CD14-positive monocyte (primary cell): ENCODE measurements at regions not wholly inside any gene's neighbourhood (a gene's known extent, or its start where the extent isn't known, plus 50 kb on each side); places are given as distances from the start of the nearest gene placed in this dataset.

Experiments used
- DNase-seq, 3 donors: peaks; one replicate each; pipeline ENCODE4 v3.0.0-alpha.2; 2011 to 2022
- H2AFZ ChIP-seq: 2 replicates; pipeline ENCODE4 v1.6.0; 2012; ENCODE audit warnings: mild to moderate bottlenecking, low read depth, low read length, inconsistent platforms; ENCODE audit not compliant: insufficient read depth, poor library complexity, severe bottlenecking
- H3K27ac ChIP-seq, 2 donors: 1 replicate in 1 of 2; 2 replicates in 1 of 2; pipeline ENCODE4 v1.5.1; 2012 to 2013; ENCODE audit warnings: low read length in 2 of 2, control low read depth in 1 of 2, inconsistent platforms in 1 of 2, low read depth in 1 of 2, mild to moderate bottlenecking in 1 of 2
- H3K27me3 ChIP-seq, 2 donors: one replicate each; pipeline versions ENCODE4 v1.6.0 to v1.6.1; 2011 to 2013; ENCODE audit warnings: low read length in 2 of 2; ENCODE audit not compliant: control insufficient read depth in 2 of 2, insufficient read depth in 2 of 2
- H3K36me3 ChIP-seq, 2 donors: replicated peaks in 1 of 2; 1 replicate in 1 of 2; 2 replicates in 1 of 2; pipeline versions ENCODE4 v1.5.1 to v1.6.1; 2012 to 2013; ENCODE audit warnings: low read length in 2 of 2, control low read depth in 1 of 2, inconsistent platforms in 1 of 2, mild to moderate bottlenecking in 1 of 2; ENCODE audit not compliant: insufficient read depth in 2 of 2, control insufficient read depth in 1 of 2
- H3K4me1 ChIP-seq, 2 donors: 1 replicate in 1 of 2; 2 replicates in 1 of 2; pipeline versions ENCODE4 v1.5.1 to v1.6.1; 2012 to 2013; ENCODE audit warnings: low read length in 2 of 2, control low read depth in 1 of 2, inconsistent platforms in 1 of 2, mild to moderate bottlenecking in 1 of 2, moderate library complexity in 1 of 2; ENCODE audit not compliant: insufficient read depth in 2 of 2, control insufficient read depth in 1 of 2
- H3K4me2 ChIP-seq: replicated peaks from 2 replicates; pipeline ENCODE3; 2012; ENCODE audit warnings: low read length, moderate library complexity, mild to moderate bottlenecking; ENCODE audit not compliant: poor library complexity, severe bottlenecking; ENCODE audit errors: extremely low read depth
- H3K4me3 ChIP-seq, 3 experiments: fragments of 200-600 bp in 1 of 3; sonication (generic) in 1 of 3; replicated peaks in 1 of 3; 1 replicate in 2 of 3; 2 replicates in 1 of 3; pipeline ENCODE4 v1.5.1; 2011 to 2013; ENCODE audit warnings: low read length in 3 of 3, mild to moderate bottlenecking in 3 of 3, control low read depth in 2 of 3, low read depth in 2 of 3, inconsistent platforms in 1 of 3, moderate library complexity in 1 of 3
- H3K79me2 ChIP-seq: 2 replicates; pipeline ENCODE4 v1.6.0; 2012; ENCODE audit warnings: mild to moderate bottlenecking, control low read depth, inconsistent platforms, low read length, moderate library complexity; ENCODE audit not compliant: insufficient read depth
- H3K9ac ChIP-seq: 2 replicates; pipeline ENCODE4 v1.6.0; 2017; ENCODE audit warnings: low read length, mild to moderate bottlenecking; ENCODE audit not compliant: insufficient read depth, poor library complexity, severe bottlenecking
- H3K9me3 ChIP-seq, 2 donors: replicated peaks in 1 of 2; 1 replicate in 1 of 2; 2 replicates in 1 of 2; pipeline versions ENCODE4 v1.5.1 to v1.6.1; 2012 to 2013; ENCODE audit warnings: low read length in 2 of 2, control low read depth in 1 of 2; ENCODE audit not compliant: control insufficient read depth in 1 of 2, insufficient read depth in 1 of 2
- H4K20me1 ChIP-seq: 2 replicates; pipeline ENCODE4 v1.6.0; 2012; ENCODE audit warnings: mild to moderate bottlenecking, low read length, control low read depth, moderate library complexity; ENCODE audit not compliant: insufficient read depth
- H3K27ac Mint-ChIP-seq, 7 donors: one replicate each; pipeline ENCODE4 v1.8.0; 2020; ENCODE audit warnings: mild to moderate bottlenecking in 7 of 7, mixed read lengths in 7 of 7, moderate library complexity in 6 of 7, inconsistent platforms in 2 of 7
- H3K27me3 Mint-ChIP-seq, 3 donors: one replicate each; pipeline ENCODE4 v1.8.0; 2021 to 2022; ENCODE audit warnings: low read depth in 3 of 3, mild to moderate bottlenecking in 3 of 3, mixed read lengths in 3 of 3, moderate library complexity in 3 of 3, inconsistent platforms in 1 of 3
- H3K36me3 Mint-ChIP-seq, 2 donors: one replicate each; pipeline ENCODE4 v1.8.0; 2020; ENCODE audit warnings: mixed read lengths in 2 of 2, inconsistent platforms in 1 of 2, mild to moderate bottlenecking in 1 of 2
- H3K4me1 Mint-ChIP-seq: one replicate; pipeline ENCODE4 v1.8.0; 2020; ENCODE audit warnings: mild to moderate bottlenecking, mixed read lengths
- H3K4me3 Mint-ChIP-seq, 2 donors: one replicate each; pipeline ENCODE4 v1.8.0; 2020; ENCODE audit warnings: mild to moderate bottlenecking in 2 of 2, mixed read lengths in 2 of 2, moderate library complexity in 1 of 2
- H3K9me3 Mint-ChIP-seq, 7 donors: one replicate each; pipeline ENCODE4 v1.8.0; 2020 to 2022; ENCODE audit warnings: mixed read lengths in 7 of 7, mild to moderate bottlenecking in 6 of 7, moderate library complexity in 6 of 7, inconsistent platforms in 2 of 7
- WGBS: methylation state at CpG from one replicate; pipeline ENCODE4 v1.1.5; 2013; ENCODE audit warnings: missing lambda C conversion rate; ENCODE audit not compliant: insufficient coverage; 5-methylcytosine and 5-hydroxymethylcytosine counted together
- intact Hi-C, 2 donors: fragments of 100-400 bp; cut with micrococcal nuclease; formaldehyde crosslinking; loops; one replicate each; pipeline versions ENCODE4 v1.15.0 to v1.15.1; 2023
- TF ChIP-seq, protein P1 (sequence below): fragments of 200-600 bp; IDR thresholded peaks from one replicate; pipeline ENCODE4 v1.8.0; 2022; ENCODE audit warnings: antibody characterized with exemption, mild to moderate bottlenecking

- no peaks in the 10 kb centered on the region for H3K79me2 ChIP-seq
- Mint-ChIP-seq H3K27ac (no peak overlapping the region), H3K4me1 (no peaks in the 10 kb centered on the region), H3K36me3 (no peaks in the 10 kb centered on the region), H3K4me3 (no peak overlapping the region), H3K27me3 (no peaks in the 10 kb centered on the region), H3K9me3 (peaks cover 0 to 12% (median 4%) of the 10 kb centered on the region in 7 donors)
- no peak overlapping the region for H2AFZ ChIP-seq
- peaks cover 9 to 16% of the 10 kb centered on the region in 2 donors for H3K9me3 ChIP-seq
- no peak overlapping the region for H3K4me2 ChIP-seq
- WGBS = no CpG with 5 or more reads among the region's 1 CpG
- intact Hi-C loops = no loop called here
- no peak overlapping the region for H3K4me3 ChIP-seq
- no peak overlapping the region for H3K27ac ChIP-seq
- H3K27me3 ChIP-seq = no peaks in the 10 kb centered on the region
- no peak for DNase-seq
- TF ChIP-seq, protein P1, sequence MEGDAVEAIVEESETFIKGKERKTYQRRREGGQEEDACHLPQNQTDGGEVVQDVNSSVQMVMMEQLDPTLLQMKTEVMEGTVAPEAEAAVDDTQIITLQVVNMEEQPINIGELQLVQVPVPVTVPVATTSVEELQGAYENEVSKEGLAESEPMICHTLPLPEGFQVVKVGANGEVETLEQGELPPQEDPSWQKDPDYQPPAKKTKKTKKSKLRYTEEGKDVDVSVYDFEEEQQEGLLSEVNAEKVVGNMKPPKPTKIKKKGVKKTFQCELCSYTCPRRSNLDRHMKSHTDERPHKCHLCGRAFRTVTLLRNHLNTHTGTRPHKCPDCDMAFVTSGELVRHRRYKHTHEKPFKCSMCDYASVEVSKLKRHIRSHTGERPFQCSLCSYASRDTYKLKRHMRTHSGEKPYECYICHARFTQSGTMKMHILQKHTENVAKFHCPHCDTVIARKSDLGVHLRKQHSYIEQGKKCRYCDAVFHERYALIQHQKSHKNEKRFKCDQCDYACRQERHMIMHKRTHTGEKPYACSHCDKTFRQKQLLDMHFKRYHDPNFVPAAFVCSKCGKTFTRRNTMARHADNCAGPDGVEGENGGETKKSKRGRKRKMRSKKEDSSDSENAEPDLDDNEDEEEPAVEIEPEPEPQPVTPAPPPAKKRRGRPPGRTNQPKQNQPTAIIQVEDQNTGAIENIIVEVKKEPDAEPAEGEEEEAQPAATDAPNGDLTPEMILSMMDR = no peak
- no peaks in the 10 kb centered on the region for H3K4me1 ChIP-seq
- H3K9ac ChIP-seq = no peak overlapping the region
- no peaks in the 10 kb centered on the region for H4K20me1 ChIP-seq
- no peaks in the 10 kb centered on the region for H3K36me3 ChIP-seq
These were observed 192.0 kb upstream of the POM121L12 start for GRCh38 chr7:52843436-52843835.

GRCh38 chr7:52842202-52842900 is 193.1 kb upstream of the POM121L12 start:
- Mint-ChIP-seq H3K36me3 (no peaks in the 10 kb centered on the region), H3K9me3 (peaks cover 0 to 9% (median 6%) of the 10 kb centered on the region in 7 donors), H3K4me1 (no peaks in the 10 kb centered on the region), H3K4me3 (no peak overlapping the region), H3K27ac (no peak overlapping the region), H3K27me3 (peaks cover 0 to 2% (median 0%) of the 10 kb centered on the region in 3 donors)
- no peaks in the 10 kb centered on the region for H4K20me1 ChIP-seq
- no peak for DNase-seq
- H2AFZ ChIP-seq = no peak overlapping the region
- no peak overlapping the region for H3K9ac ChIP-seq
- peaks cover 9 to 16% of the 10 kb centered on the region in 2 donors for H3K9me3 ChIP-seq
- intact Hi-C loops = no loop called here
- 96% methylated on average over 4 of the region's 4 CpGs for WGBS
- no peak overlapping the region for H3K4me2 ChIP-seq
- no peaks in the 10 kb centered on the region for H3K4me1 ChIP-seq
- no peaks in the 10 kb centered on the region for H3K36me3 ChIP-seq
- no peak overlapping the region for H3K4me3 ChIP-seq
- H3K79me2 ChIP-seq = no peaks in the 10 kb centered on the region
- H3K27ac ChIP-seq = no peak overlapping the region
- TF ChIP-seq, protein P1 = no peak
- no peaks in the 10 kb centered on the region for H3K27me3 ChIP-seq
